ENCODE measurements at regions not wholly inside any gene's neighbourhood (a gene's known extent, or its start where the extent isn't known, plus 50 kb on each side); places are given as distances from the start of the nearest gene placed in this dataset.

- DNase-seq = no peak
Measured at GRCh38 chr2:155755481-155755880, 577.0 kb downstream of the NR4A2 start.

DNA sequence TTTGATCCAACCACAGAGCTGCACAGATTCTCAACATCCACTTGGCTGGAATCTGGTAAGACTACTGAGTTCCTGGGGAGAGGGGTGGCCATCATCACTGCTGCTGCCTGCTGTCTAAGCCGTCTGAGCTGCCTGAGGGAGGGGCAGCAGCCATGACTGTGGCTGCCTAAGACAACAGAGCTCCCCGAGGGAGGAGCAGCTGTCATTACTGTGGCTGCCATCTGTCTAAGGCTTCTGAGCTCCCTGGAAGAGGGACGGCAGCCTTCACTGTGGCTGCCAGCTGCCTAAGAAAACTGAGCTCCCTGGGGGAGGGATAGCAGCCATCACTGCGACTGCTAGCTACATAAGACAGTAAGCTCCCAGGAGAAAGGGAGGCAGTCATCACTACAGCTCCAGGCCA, 584.4 kb downstream of the NR4A2 start:
- no peak for DNase-seq

- no peak for DNase-seq
Measured at GRCh38 chr2:155747531-155747930, 585.0 kb downstream of the NR4A2 start.

DNA sequence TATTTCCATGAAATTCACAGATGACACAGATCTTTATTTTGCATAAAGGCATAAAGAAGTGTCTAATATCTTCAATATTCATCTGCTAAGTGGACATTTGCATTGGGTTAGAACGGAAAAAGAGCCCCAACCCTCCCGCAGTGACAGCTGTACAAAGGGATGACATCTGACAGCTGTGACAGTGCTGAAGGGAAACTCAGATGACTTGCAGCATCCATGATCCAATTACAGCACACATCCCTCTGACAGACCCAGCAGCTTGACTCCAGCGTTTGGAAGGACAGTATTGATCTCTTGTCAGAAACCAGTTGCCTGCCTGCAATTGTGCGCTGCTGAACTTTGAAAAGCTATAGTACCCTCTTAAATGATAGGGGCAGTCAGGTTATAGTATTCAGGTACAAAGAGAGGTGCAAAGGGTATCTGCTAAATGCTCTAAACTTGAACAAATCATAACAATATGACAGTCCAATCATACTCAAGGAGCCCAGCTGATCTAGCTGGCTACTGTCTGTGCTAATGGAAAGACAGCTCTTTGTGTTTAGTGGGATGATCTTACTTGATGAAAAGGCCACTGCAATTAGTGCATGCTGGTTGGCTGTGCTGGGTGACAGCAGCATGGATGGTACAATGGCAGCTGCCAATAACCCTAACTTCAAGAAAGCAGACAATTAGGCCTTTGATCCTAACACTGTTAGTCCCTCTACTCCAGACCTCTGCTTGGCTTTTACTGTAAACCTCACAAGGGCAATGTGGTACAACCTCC, 599.2 kb downstream of the NR4A2 start:
- no peak for DNase-seq

DNA sequence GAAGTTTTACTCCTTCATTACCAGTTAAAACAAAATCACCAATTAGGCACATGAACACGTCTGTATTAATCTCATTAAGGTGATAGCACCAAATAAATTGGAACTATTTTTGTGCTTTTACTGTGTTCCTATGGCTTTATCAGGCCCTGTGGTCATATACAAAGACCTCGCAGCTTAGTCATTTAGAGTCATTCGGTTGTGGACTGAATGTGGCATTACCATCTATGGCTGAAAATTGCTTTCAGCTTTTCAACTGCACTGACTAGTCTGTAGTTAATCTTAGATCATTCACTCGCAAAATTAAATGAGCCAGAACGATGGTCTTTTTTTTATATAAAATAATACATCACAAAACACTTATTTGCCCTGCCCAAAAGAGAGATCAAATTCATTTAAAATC, 601.7 kb downstream of the NR4A2 start:
- no peak for DNase-seq

- DNase-seq = no peak
Measured at GRCh38 chr2:155727187-155727895, 605.2 kb downstream of the NR4A2 start.

DNA sequence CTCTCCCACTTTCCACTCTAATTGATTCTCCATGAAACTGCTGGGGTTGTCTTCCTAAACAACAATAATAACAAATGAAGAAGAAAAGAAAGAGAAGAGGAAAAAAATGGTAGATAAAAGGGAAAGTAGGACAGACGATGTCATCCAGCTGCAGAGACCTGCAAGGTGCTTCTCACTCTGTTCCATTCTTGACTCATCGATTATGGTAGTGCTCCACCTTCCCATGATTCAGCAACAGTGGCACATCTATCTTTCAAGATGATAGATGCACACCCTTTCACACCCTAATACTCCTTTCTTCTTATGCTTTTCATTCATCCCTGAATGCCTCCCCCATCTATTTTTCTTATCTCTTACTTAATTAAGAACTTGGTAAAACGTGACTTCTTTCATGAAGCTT, 610.2 kb downstream of the NR4A2 start:
- DNase-seq = no peak

GRCh38 chr2:155715705-155716104, 616.8 kb downstream of the NR4A2 start:
- no peak for DNase-seq

DNA sequence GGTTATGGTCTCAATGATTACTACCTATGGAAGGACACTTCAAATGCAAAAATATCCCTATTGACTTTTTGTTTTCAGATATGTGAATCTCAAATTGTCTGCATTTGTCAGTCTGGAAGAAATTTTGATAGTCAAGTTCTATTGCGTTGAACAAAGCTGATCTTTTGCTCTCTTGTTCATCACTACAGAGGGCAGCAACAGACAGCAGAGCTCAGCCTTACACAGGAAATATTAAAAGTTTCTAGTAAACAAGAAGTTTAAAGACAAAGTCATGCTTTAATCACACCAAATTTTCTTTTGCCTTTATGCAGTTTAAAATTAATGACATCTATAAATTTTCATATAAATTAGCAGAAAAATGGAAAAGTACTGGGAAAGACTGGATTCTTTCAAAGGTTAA, 617.5 kb downstream of the NR4A2 start:
- no peak for DNase-seq

DNA sequence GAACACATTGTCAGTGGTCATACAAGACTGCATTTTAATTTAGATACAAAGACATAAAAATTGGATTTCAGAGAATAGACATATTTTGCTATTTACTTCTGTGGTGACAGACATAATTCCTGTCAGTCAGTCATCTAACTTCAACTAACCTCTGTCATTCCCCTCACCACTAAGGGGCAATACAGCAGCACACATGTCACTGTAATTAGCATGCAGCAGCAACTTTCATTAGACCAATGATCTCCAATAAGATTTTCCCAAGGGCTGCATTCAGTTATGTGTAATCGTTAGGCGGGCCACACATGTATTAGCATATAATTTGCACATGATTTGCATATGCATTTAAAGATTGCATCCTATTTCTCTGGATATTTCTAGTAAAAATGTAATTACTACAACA, 624.5 kb downstream of the NR4A2 start:
- no peak for DNase-seq

- no peak for DNase-seq
Measured at GRCh38 chr2:155703917-155704316, 628.6 kb downstream of the NR4A2 start.

DNA sequence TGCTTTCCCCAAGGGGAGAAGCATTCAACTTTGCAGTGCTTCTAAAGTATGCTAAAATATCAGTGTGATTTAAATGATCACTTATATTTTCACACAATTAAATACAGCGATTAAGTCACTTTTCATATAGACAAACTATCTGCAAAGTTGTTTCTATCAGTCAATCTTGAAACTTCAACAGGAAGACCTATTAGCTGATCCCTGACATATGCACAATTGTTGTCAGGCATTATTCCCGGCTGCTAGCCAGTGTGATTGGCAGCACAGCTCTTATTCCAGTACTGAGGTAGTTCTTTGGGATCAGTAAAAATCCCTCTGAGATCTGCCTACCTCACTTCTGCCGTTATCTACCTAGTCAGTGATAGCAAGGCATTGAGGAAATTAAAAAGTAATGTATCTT, 629.5 kb downstream of the NR4A2 start:
- DNase-seq = no peak

GRCh38 chr2:155701721-155702120, 630.8 kb downstream of the NR4A2 start:
- DNase-seq = no peak

GRCh38 chr2:155696571-155696970, 636.0 kb downstream of the NR4A2 start:
- DNase-seq = no peak

GRCh38 chr2:155695505-155695904, 637.0 kb downstream of the NR4A2 start:
- no peak for DNase-seq

GRCh38 chr2:155692856-155693255, 639.7 kb downstream of the NR4A2 start:
- no peak for DNase-seq

DNA sequence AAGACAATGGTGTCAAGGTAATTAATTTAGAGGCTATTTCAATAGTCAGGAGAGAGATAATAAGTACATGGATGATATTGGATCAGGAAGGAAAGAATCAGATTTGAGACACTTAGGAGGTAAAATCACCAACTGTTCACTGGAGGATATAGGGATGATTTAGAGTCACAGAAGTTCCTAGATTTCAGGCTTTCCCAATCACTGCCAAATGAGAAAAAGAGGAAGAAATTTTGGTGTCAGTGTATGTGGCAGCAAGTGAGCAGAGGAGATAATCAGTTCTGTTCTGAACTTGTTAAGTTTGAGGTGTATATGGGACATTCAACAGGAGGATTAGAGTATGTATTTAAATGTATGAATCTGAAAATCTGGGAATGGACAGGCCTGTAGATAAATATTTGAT, 640.4 kb downstream of the NR4A2 start:
- DNase-seq = no peak

GRCh38 chr2:155690785-155691184, 641.7 kb downstream of the NR4A2 start:
- DNase-seq = no peak

- no peak for DNase-seq
Measured at GRCh38 chr2:155689791-155690190, 642.7 kb downstream of the NR4A2 start.

DNA sequence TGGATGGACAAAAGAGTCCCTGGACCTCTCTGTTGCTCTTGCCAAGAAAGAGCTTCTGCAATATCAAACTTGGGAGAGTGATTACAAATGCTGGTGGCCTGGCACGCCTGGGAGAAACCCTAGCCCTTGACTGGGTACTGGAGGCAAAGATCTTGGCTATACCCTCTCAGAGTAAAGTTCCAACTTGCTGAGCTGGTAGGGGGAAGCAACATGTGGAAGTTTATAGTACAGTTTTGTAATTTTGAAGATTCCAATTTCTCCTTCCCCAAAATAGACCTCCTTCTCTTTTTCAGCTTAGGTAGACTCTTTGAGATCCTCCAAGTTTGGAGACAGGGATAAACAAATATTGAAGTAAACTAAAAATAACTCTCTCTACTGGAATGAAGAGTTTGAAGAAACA, 645.3 kb downstream of the NR4A2 start:
- DNase-seq = no peak

DNA sequence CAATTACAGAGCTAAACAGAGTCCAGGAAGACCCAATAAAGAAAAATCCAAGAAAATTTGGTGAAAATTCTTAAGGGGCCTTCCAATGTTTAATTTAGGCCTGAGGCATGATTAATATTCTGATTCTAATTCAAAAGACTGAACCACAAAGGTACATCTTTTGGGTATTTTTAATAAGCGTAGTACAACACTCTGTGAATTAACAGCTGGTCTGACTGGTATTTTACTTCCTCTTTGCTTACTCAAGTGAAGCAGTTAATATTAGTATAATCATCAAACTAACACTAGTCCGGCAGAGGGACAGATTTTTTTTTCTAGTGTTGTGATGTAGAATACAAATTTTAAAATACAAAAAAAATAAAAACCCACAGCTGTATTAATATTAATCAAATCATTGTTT, 652.9 kb downstream of the NR4A2 start:
- no peak for DNase-seq

GRCh38 chr2:155675920-155676319, 656.6 kb downstream of the NR4A2 start:
- no peak for DNase-seq

DNA sequence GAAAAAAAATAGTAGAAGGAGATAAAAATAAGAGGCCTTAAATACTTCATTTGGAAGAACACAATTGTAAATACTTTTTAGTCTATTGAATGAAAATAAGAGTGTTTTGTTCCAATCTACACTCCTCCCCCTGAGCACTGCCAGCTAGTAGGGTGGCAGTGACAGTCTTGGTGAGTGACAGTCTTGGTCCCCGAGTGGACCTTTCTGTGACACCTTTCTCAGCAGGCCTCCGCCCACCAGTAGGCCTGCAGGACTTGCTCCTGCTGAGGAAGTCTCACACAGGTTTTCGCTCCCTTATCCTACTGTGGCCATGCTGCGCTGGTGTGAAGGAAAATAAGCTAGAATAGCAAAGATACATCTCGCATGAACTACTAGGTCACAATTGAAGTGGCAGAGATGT, 666.8 kb downstream of the NR4A2 start:
- DNase-seq = no peak

- DNase-seq = no peak
Measured at GRCh38 chr2:155663265-155663664, 669.3 kb downstream of the NR4A2 start.

- no peak for DNase-seq
Measured at GRCh38 chr2:155662224-155662623, 670.3 kb downstream of the NR4A2 start.

Measured in right forelimb (tissue), 1 donor.